Bronchial epithelial cell (primary cell): ENCODE measurements at regions not wholly inside any gene's neighbourhood (a gene's known extent, or its start where the extent isn't known, plus 50 kb on each side); places are given as distances from the start of the nearest gene placed in this dataset.
"Not testable (repeated sequence)": the region's sequence is repeated elsewhere in the genome, so short reads cannot be mapped to it uniquely, and the experiment has no call there.

Experiments used
- DNase-seq: peaks from one replicate; pipeline ENCODE4 v3.0.0-alpha.2; 2010; ENCODE audit warnings: low read depth
- FAIRE-seq: peaks from 2 replicates; lab custom pipeline; 2011; peaks lifted over from hg19 to GRCh38; lab: Jason Lieb, UNC
- H3K27me3 ChIP-seq: 2 replicates; pipeline ENCODE4 v1.5.1; 2011; ENCODE audit warnings: low read length; ENCODE audit not compliant: control insufficient read depth, insufficient read depth
- H3K36me3 ChIP-seq: 2 replicates; pipeline ENCODE4 v1.5.1; 2011; ENCODE audit warnings: low read length; ENCODE audit not compliant: control insufficient read depth, insufficient read depth
- H3K4me3 ChIP-seq: 2 replicates; pipeline ENCODE4 v1.5.1; 2011; ENCODE audit warnings: mild to moderate bottlenecking, low read depth, low read length, control low read depth
- TF ChIP-seq, protein P1 (sequence below): IDR thresholded peaks from 2 replicates; pipeline ENCODE4 v1.5.1; 2011; ENCODE audit warnings: mild to moderate bottlenecking, moderate library complexity, low read length, control low read depth, inconsistent platforms; ENCODE audit not compliant: insufficient read depth, severe bottlenecking

DNA sequence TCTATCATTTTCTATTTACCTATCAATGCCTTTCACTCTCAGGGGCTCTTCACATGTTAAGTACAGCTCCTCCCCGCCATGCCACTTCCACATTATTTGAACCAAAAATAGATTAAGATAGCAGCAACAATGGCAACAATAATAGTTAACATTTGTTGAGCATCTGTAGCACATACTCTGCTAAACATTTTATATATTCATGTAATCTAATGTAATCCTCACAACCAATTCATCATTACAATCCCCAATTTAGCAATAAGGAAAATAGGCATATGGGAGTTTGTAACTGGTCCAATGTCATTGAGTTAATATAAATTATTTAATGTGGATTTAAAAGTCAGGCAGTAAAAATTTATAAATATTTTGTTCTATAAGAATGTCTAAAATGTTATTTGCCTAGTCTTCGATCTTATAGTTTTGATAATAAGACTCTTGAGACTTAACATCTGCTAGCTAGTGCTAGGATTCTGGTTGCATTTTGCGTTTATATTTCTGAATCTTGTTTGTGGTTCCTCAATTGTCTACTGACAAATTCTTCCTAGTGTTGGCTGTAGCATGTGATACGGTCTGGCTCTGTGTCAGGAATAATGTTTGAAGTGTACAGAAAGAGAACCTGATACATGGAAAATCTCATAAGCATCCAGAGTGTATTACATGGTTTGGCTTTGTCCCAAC lies 621.5 kb upstream of the LUZP2 start:
- H3K27me3 ChIP-seq, result no peaks in the 10 kb centered on the region
- no peak for DNase-seq
- TF ChIP-seq, protein P1, sequence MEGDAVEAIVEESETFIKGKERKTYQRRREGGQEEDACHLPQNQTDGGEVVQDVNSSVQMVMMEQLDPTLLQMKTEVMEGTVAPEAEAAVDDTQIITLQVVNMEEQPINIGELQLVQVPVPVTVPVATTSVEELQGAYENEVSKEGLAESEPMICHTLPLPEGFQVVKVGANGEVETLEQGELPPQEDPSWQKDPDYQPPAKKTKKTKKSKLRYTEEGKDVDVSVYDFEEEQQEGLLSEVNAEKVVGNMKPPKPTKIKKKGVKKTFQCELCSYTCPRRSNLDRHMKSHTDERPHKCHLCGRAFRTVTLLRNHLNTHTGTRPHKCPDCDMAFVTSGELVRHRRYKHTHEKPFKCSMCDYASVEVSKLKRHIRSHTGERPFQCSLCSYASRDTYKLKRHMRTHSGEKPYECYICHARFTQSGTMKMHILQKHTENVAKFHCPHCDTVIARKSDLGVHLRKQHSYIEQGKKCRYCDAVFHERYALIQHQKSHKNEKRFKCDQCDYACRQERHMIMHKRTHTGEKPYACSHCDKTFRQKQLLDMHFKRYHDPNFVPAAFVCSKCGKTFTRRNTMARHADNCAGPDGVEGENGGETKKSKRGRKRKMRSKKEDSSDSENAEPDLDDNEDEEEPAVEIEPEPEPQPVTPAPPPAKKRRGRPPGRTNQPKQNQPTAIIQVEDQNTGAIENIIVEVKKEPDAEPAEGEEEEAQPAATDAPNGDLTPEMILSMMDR, result no peak
- H3K4me3 ChIP-seq, result no peak overlapping the region
- no peak for FAIRE-seq
- no peaks in the 10 kb centered on the region for H3K36me3 ChIP-seq

DNA sequence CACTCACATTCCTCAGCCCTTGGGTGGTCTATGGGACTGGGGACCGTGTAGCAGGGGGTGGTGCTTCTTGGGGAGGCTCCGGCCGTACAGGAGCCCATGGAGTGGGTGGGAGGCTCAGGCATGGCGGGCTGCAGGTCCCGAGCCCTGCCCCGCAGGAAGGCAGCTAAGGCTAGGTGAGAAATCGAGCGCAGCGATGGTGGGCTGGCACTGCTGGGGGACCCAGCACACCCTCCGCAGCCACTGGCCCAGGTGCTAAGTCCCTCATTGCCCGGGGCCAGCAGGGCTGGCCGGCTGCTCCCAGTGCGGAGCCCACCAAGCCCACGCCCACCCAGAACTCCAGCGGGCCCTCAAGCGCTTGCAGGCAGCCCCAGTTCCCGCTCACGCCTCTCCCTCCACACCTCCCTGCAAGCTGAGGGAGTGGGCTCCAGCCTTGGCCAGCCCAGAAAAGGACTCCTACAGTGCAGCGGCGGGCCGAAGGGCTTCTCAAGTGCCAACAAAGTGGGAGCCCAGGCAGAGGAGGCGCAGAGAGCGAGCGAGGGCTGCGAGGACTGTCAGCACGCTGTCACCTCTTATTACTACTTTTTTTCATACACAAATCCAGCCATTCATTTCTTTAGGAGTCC lies 613.3 kb upstream of the LUZP2 start:
- FAIRE-seq, H3K36me3 ChIP-seq, H3K27me3 ChIP-seq, H3K4me3 ChIP-seq, DNase-seq: not testable (repeated sequence)

DNA sequence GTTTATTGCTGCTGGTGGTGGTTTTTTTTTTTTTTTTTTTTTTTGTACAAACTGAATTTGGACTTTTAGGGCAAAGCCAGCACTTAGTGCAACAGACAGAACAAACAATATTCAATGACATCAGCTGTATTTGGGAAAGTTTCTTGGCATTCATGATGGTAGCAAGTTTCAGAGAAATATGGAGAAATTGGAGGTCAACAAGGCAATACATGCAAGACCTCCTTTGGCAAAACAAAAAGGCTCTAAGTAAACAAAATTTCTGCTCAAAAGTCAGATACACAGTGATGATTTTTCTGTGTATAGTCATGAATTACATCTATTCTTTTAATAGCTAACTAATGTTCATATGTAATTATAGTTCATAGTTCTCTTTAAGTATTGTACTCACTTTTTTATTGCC lies 612.5 kb upstream of the LUZP2 start:
- FAIRE-seq (no peak), DNase-seq (no peak)
- H3K4me3 ChIP-seq, result no peak overlapping the region
- no peaks in the 10 kb centered on the region for H3K27me3 ChIP-seq
- H3K36me3 ChIP-seq, result no peaks in the 10 kb centered on the region
- TF ChIP-seq, protein P1, result no peak

DNA sequence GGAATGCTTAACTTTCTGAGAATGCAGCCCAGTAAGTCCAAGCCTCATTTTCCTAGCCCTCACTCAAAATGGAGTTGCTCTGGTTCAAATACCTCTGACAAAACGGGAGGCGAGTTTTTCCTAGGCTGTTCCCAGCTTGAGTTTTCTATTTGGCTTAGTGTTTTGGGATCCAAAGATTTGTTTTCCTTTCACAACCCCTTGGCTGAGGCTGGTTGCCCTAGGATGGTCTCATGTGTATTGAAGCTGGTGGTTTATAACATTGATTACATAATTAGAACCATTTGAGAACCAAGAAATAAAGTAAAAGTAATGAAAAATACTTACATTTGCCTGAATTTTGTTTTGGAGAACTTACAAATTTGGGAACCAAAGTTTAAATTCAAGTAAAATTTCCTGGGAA lies 611.1 kb upstream of the LUZP2 start:
- Histone ChIP-seq H3K27me3 (no peaks in the 10 kb centered on the region), H3K36me3 (no peaks in the 10 kb centered on the region), H3K4me3 (no peak overlapping the region)
- no peak for FAIRE-seq
- DNase-seq, result no peak
- TF ChIP-seq, protein P1, result no peak

- FAIRE-seq, H3K4me3 ChIP-seq, H3K27me3 ChIP-seq, H3K36me3 ChIP-seq, DNase-seq: not testable (repeated sequence)
These were observed 609.7 kb upstream of the LUZP2 start for GRCh38 chr11:23887122-23887521.

DNA sequence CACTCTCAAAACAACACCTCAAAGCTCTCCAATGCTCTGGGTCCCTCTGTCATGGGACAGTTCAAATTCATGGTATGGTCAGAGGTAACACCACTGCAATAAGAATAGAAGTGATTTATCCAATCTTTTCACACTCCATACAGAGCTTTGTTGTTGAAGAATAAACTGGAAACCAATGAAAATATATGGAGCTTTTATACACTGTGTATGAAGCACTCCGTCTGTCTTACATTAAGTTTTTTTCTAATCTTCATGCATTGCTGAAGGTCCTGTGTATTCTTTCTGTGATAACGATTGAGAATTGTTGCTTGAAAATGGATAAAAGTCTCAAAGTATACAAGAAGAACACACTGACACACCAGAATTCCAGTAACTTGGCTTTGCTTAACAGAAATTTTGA lies 603.7 kb upstream of the LUZP2 start:
- DNase-seq, result no peak
- no peak for FAIRE-seq
- Histone ChIP-seq H3K4me3 (no peak overlapping the region), H3K36me3 (no peaks in the 10 kb centered on the region), H3K27me3 (no peaks in the 10 kb centered on the region)
- TF ChIP-seq, protein P1, result no peak
